ENCODE measurements at regions not wholly inside any gene's neighbourhood (a gene's known extent, or its start where the extent isn't known, plus 50 kb on each side); places are given as distances from the start of the nearest gene placed in this dataset.
"Not testable (repeated sequence)": the region's sequence is repeated elsewhere in the genome, so short reads cannot be mapped to it uniquely, and the experiment has no call there.

GRCh38 chr18:60007661-60008060, 107.9 kb downstream of the PMAIP1 start:
- no peak for DNase-seq

- no peak for DNase-seq
These were observed 103.9 kb downstream of the PMAIP1 start for GRCh38 chr18:60003610-60004185.

DNA sequence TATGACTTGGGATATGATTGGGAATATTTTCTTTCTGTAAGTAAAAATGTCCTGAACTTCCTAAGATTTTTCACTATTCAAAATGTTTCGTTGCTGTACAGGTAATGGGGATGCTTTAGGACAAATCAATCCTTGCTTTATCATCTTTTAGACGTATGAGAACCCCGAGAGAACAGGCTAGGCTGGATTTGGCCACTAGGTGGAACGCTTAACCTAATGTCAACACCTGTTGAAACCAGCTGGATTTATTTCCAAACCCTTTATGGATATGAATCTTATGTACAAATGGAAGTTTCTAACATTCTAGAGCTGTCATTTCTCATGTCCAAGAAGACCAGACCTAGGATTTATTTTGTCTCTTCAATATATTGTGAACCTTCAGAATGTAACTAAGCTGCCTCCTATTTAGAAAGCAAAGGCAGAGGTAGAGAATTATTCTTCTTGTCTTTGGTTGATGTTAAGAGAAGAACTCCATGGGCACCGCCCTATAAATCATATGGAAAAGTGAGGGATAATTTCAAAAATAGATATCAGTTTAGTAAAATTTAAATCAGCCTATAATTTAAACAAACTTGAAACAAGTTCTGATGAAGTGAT, 96.7 kb downstream of the PMAIP1 start:
- no peak for DNase-seq

DNA sequence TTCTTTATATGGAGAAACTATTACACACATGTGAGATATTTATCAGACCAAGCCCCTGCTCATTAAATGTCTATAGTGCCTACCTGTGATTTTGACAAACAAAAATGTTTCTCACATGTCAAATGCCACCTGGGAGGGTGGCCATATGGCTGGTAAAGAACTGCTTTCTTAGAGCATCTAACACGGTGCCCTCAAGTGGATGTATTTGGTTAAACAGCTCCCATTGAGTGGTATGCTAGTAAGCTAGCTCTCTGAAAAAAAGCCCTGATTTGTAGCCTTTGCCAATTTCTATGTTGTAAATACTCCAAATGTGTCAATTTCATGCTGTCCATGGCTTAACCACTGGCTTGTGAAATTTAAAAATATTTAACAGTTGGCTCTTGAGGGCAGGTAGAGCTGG, 94.6 kb downstream of the PMAIP1 start:
- no peak for DNase-seq

DNA sequence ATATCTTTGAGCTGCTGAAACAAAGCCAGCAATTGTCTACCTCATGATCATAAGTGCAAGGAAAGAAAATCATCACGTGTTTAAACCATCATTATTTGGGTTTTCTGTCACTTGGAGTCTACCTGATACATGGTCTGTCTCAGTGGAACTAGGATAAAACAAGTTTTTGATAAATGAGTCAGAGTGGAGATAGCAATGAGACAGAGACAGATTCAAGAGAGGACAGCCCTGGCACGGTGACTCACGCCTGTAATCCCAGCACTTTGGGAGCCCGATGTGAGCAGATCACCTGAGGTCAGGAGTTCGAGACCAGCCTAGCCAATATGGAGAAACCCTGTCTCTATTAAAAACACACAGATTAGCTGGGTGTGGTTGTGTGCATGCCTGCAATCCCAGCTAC, 93.8 kb downstream of the PMAIP1 start:
- no peak for DNase-seq

GRCh38 chr18:59990121-59990823, 90.5 kb downstream of the PMAIP1 start:
- DNase-seq = no peak

- DNase-seq = peak; percentile 35
These were observed 88.4 kb downstream of the PMAIP1 start for GRCh38 chr18:59988098-59988706.

DNA sequence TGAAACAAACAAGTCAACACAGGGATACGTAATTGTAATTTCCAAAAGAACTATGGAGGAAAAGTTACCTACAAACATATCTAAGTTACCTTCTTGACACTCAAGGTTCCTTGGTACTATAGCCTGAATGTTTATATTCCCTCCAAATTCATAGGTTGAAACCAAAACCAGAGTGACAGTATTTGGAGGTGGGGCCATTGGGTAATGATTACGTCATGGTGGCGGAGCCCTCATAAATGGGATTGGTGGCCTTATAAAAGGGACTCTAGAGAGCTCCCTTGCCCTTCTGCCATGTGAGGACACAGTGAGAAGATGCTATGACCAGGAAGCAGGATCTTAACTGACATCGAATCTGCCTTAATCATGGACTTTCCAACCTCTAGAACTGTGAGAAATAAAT, 87.3 kb downstream of the PMAIP1 start:
- no peak for DNase-seq

GRCh38 chr18:59986139-59986538, 86.3 kb downstream of the PMAIP1 start:
- DNase-seq = no peak

DNA sequence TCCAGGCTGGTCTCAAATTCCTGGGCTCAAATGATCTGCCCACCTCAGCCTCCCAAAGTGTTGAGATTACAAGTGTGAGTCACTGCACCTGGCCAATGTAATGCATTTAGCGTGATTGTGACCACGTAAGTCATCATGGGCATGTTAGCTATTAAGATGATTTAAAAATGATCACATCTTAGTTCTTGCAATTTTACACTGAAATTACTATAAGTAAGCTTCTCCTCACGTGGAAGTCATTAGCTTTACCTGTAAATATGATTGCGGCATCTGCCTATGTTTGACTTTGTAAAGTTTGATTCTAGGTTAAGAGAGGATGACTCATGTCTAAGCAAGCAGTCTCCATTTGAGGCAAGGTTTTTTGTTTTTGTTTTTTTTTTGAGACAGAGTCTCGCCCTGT, 85.5 kb downstream of the PMAIP1 start:
- no peak for DNase-seq

DNA sequence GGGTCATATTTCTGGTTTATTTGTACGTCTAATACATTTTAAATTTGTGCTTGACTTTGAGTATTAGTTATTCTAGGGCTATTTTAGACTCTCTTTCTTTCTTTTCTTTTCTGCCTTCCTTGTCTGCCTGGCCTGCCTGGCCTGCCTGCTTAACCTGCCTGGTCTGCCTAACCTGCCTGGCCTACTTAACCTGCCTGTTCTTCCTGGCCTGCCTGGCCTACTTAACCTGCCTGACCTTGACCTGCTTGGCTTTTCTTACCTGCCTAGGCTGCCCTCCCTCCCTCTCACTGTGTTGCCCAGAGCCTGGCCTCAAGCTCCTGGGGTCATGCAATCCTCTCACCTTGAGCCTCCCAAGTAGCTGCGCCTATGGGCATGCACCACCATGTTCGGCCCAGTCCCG, 83.7 kb downstream of the PMAIP1 start:
- no peak for DNase-seq

DNA sequence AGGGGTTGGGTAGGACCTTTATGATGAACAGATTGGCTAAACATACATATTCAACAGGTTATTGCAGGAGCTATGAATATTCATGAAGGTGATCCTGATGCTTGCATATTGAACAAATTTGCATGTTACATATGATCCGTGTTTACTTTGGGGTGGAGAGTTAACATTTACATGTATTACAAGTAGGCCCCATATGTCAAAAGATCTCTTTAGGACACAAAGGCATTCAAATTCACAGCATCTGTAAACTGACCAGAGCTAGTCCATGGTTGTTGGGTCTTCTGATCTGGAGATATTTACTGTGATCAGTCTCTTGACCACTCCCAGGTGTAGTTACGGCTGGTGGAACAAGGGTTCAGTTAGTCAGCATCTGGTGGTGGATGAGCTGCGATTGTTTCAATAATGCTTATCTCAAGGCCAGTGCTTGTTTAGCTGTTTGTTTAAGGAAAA, 80.4 kb downstream of the PMAIP1 start:
- DNase-seq = no peak

DNA sequence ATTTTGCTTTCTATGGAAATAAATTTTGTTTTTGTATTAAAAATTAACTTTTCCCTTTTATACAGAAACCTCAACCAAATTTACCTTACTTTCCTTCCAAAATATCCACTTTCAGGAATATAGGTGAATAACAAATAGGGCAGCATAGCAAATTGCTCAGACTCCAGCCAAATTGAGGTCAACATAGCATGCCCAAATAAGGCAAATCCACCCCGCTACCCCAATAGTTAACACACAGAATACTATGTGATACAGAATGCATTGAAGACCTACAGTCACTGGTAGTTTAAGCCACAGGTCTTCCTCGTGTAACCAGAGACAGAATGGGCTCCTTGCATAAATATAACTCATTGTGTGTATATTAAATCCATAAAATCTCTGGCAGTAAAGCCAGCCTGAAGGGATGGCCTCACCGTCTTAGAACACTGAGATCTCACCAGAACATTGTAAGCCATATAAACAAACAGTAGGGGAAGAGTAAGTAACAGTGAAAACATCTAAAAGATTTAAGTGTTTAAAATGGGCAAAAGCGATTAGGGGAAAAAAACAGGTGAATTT, 72.2 kb downstream of the PMAIP1 start:
- DNase-seq = no peak

DNA sequence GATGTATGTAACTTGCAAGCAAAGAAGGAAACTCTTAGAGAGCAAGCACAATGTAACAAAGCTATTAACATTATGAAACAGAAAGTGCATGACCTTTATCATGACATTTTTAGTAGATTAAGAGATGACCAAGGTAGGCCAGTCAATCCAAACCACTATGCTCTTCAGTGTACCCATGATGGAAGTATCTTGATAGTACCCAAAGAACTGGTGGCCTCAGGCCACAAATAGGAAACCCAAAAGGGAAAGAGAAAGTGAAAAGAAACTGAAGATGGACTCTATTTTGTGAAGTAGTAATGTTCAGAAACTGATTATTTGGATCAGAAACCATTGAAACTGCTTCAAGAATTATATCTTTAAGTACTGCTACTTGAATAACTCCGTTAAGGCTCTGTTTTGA, 71.3 kb downstream of the PMAIP1 start:
- DNase-seq = not testable (repeated sequence)

DNA sequence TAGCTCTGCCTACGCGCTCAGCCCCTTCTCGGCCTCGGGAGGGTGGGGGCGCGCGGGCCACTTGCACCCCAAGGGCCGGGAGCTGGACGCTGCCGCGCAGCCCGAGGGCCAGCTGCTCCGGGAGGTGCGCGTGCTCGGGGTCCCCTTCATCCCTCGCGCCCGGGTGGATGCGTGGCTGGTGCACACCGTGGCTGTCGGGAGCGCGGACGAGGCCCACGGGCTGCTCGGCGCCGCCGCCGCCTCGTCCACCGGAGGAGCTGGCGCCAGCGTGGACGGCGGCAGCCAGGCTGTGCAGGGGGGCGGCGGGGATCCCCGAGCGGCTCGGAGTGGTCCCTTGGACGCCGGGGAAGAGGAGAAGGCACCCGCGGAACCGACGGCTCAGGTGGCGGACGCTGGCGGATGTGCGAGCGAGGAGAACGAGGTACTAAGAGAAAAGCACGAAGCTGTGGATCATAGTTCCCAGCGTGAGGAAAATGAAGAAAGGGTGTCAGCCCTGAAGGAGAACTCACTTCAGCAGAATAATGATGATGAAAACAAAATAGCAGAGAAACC, 69.8 kb downstream of the PMAIP1 start:
- DNase-seq = not testable (repeated sequence)

GRCh38 chr18:59968583-59968982, 68.8 kb downstream of the PMAIP1 start:
- no peak for DNase-seq

DNA sequence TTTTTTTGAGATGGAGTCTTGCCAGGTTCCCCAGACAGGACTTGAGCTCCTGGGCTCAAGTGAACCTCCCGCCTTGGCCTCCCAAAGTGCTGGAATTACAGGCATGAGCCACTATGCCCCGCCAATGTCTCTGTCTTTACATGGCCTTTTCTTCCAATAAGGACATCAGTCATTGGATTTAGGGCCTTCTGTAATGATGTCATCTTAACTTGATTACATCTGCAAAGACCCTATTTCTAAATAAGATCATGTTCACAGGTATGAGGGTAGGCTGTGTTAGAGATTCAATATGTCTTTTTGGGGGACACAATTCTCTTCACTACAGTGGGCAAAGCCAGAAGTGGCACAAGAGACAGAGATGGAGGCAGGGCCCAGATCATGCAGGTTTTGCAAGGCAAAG, 68.1 kb downstream of the PMAIP1 start:
- no peak for DNase-seq

- DNase-seq = no peak
These were observed 67.1 kb downstream of the PMAIP1 start for GRCh38 chr18:59966913-59967312.

DNA sequence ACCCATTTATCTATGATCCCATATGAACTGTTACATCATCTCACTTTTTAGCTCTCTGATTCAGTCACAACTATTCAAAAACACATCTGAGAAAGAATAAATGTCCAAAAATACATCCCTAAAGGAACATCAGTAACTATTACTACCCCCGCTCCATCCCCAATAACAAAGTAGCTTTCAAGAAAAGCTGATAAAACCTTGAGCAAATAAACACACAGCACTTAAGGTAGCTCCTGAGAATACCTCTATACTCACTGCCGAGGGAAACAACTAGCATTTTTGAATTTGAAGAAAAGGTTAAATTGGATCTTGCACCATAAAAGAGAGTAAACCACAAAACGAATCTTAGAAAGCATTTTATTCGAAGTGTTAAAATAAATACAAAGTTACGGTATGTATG, 63.4 kb downstream of the PMAIP1 start:
- DNase-seq = no peak

GRCh38 chr18:59961070-59961469, 61.3 kb downstream of the PMAIP1 start:
- peak; percentile 31 for DNase-seq

DNA sequence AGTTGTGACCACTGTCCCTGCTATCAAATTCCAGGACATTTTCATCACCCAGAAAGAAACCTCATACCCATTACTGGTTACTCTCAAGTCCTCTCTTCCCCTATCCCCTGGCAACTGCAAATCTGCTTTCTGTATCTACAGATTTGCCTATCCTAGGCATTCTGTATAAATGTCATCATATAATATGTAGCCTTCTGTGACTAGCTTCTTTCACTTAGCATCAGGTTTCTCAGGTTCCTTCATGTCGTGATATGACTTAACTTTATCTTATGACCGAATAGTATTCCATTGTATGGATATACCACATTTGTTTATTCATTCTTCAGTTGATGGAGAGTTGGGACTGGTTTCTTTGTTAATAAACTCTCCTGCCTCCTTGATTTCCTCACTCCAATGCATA, 60.5 kb downstream of the PMAIP1 start:
- DNase-seq = no peak

DNA sequence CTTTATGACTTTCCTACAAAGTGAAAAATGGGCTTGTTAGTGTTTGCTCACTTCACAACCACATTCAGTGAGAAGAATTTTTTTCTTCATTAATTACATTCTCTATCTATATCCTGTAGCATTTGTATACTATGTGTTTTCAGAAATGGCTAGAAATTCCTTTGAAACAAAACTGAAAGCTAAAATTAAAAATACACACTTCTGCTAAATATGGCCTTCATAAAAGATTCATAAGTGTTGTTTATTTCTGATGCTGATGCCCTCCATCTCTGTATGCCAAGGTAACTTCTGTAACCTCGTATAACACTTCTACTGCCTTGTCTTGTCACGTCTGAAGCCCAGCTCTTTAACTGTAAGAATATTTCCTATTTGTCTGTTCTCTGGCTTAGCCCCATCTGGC, 59.8 kb downstream of the PMAIP1 start:
- DNase-seq = no peak

GRCh38 chr18:59959073-59959472, 59.3 kb downstream of the PMAIP1 start:
- DNase-seq = no peak

DNA sequence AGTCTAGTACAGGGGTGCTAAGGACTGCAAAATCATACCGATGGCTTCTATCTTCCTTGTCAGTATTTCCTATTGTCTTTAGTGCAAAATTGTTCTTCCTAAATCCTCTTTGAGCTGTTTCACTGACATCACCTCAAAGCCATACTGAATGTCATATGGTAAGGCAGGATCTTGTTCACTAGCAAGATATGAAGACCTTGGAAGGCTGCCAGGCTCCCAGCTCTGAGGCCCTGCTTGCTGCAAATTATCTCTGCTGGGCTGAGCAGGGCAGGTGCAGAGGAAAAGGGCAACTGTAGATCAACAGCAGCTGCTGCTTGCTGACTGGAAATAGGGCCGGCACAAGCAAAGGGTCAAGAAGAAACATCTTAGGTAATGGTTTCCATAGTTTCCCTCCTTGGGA, 58.2 kb downstream of the PMAIP1 start:
- DNase-seq = no peak

All from CD4-positive, alpha-beta T cell treated with Interleukin-15 for 1 hour (primary cell).